Central memory CD4-positive, alpha-beta T cell (primary cell): ENCODE measurements at regions not wholly inside any gene's neighbourhood (a gene's known extent, or its start where the extent isn't known, plus 50 kb on each side); places are given as distances from the start of the nearest gene placed in this dataset.
"Not testable (repeated sequence)": the region's sequence is repeated elsewhere in the genome, so short reads cannot be mapped to it uniquely, and the experiment has no call there.

Experiments used
- DNase-seq: peaks from one replicate; pipeline ENCODE4 v3.0.0; 2022

- no peak for DNase-seq
These were observed 920.1 kb downstream of the FLRT2 start for GRCh38 chr14:86450085-86450484.

- DNase-seq, result no peak
These were observed 912.2 kb downstream of the FLRT2 start for GRCh38 chr14:86442135-86442534.

- DNase-seq, result no peak
These were observed 900.9 kb downstream of the FLRT2 start for GRCh38 chr14:86430853-86431252.

GRCh38 chr14:86423214-86423613, 893.3 kb downstream of the FLRT2 start:
- DNase-seq, result no peak

GRCh38 chr14:86420131-86420530, 890.2 kb downstream of the FLRT2 start:
- no peak for DNase-seq

GRCh38 chr14:86414146-86414545, 884.2 kb downstream of the FLRT2 start:
- DNase-seq, result no peak

- no peak for DNase-seq
These were observed 875.2 kb downstream of the FLRT2 start for GRCh38 chr14:86404989-86405649.

GRCh38 chr14:86404425-86404824, 874.5 kb downstream of the FLRT2 start:
- no peak for DNase-seq

- no peak for DNase-seq
These were observed 872.6 kb downstream of the FLRT2 start for GRCh38 chr14:86402545-86402944.

- no peak for DNase-seq
These were observed 861.1 kb downstream of the FLRT2 start for GRCh38 chr14:86391085-86391484.

GRCh38 chr14:86388216-86388615, 858.3 kb downstream of the FLRT2 start:
- no peak for DNase-seq

GRCh38 chr14:86373886-86374285, 843.9 kb downstream of the FLRT2 start:
- no peak for DNase-seq

- no peak for DNase-seq
These were observed 842.5 kb downstream of the FLRT2 start for GRCh38 chr14:86372402-86372801.

GRCh38 chr14:86364634-86365033, 834.7 kb downstream of the FLRT2 start:
- no peak for DNase-seq

GRCh38 chr14:86363576-86363975, 833.6 kb downstream of the FLRT2 start:
- DNase-seq, result no peak

GRCh38 chr14:86363047-86363446, 833.1 kb downstream of the FLRT2 start:
- DNase-seq, result no peak

- no peak for DNase-seq
These were observed 827.9 kb downstream of the FLRT2 start for GRCh38 chr14:86357876-86358275.

GRCh38 chr14:86357119-86357518, 827.2 kb downstream of the FLRT2 start:
- DNase-seq, result no peak

- DNase-seq, result no peak
These were observed 817.0 kb downstream of the FLRT2 start for GRCh38 chr14:86346818-86347384.

GRCh38 chr14:86334355-86334754, 804.4 kb downstream of the FLRT2 start:
- no peak for DNase-seq

- no peak for DNase-seq
These were observed 803.5 kb downstream of the FLRT2 start for GRCh38 chr14:86333493-86333892.

GRCh38 chr14:86331341-86331740, 801.4 kb downstream of the FLRT2 start:
- no peak for DNase-seq

- no peak for DNase-seq
These were observed 791.2 kb downstream of the FLRT2 start for GRCh38 chr14:86321151-86321550.

- DNase-seq, result not testable (repeated sequence)
These were observed 782.3 kb downstream of the FLRT2 start for GRCh38 chr14:86312154-86312665.

- DNase-seq, result no peak
These were observed 781.2 kb downstream of the FLRT2 start for GRCh38 chr14:86311151-86311550.
